Endodermal cell (in vitro differentiated cells): ENCODE measurements at regions not wholly inside any gene's neighbourhood (a gene's known extent, or its start where the extent isn't known, plus 50 kb on each side); places are given as distances from the start of the nearest gene placed in this dataset.

Experiments used
- DNase-seq: peaks from one replicate; pipeline ENCODE4 v3.0.0-alpha.2; 2017
- H3K27ac ChIP-seq: 2 replicates; pipeline ENCODE4 v1.5.1; 2013; ENCODE audit warnings: mild to moderate bottlenecking, low read depth, low read length, moderate library complexity
- H3K27me3 ChIP-seq: 2 replicates; pipeline ENCODE4 v1.6.1; 2013; ENCODE audit warnings: mild to moderate bottlenecking, low read length, moderate library complexity; ENCODE audit not compliant: insufficient read depth, control insufficient read depth, poor library complexity, severe bottlenecking
- H3K36me3 ChIP-seq: 2 replicates; pipeline ENCODE4 v1.7.0; 2013; ENCODE audit warnings: mild to moderate bottlenecking, low read length, moderate library complexity; ENCODE audit not compliant: control insufficient read depth, insufficient read depth
- H3K4me1 ChIP-seq: one replicate; pipeline ENCODE4 v1.7.0; 2013; ENCODE audit warnings: low read length; ENCODE audit not compliant: control insufficient read depth, insufficient read depth
- H3K4me3 ChIP-seq: 2 replicates; pipeline ENCODE4 v1.5.1; 2013; ENCODE audit warnings: mild to moderate bottlenecking, low read length, moderate library complexity
- H3K9ac ChIP-seq: 2 replicates; pipeline ENCODE4 v1.6.1; 2013; ENCODE audit warnings: mild to moderate bottlenecking, low read length, moderate library complexity; ENCODE audit not compliant: poor library complexity, severe bottlenecking; ENCODE audit errors: extremely low read depth
- H3K9me3 ChIP-seq: 2 replicates; pipeline ENCODE4 v1.6.1; 2013; ENCODE audit warnings: mild to moderate bottlenecking, low read length, moderate library complexity; ENCODE audit not compliant: control insufficient read depth
- H3K27ac Mint-ChIP-seq: 2 replicates; pipeline ENCODE4 v1.8.0; 2020; ENCODE audit warnings: mixed read lengths
- H3K27me3 Mint-ChIP-seq: 2 replicates; pipeline ENCODE4 v1.8.0; 2021; ENCODE audit warnings: mild to moderate bottlenecking, mixed read lengths; ENCODE audit not compliant: insufficient read depth
- H3K36me3 Mint-ChIP-seq: 2 replicates; pipeline ENCODE4 v1.8.0; 2020; ENCODE audit warnings: low read depth, mixed read lengths
- H3K4me1 Mint-ChIP-seq: 2 replicates; pipeline ENCODE4 v1.8.0; 2020; ENCODE audit warnings: mixed read lengths
- H3K4me3 Mint-ChIP-seq: 2 replicates; pipeline ENCODE4 v1.8.0; 2020; ENCODE audit warnings: mild to moderate bottlenecking, moderate library complexity, mixed read lengths
- H3K9me3 Mint-ChIP-seq: 2 replicates; pipeline ENCODE4 v1.8.0; 2020; ENCODE audit warnings: mild to moderate bottlenecking, mixed read lengths
- WGBS, 2 experiments: methylation state at CpG; one replicate each; pipeline versions ENCODE4 v1.1.5 to v1.1.7; 2013; ENCODE audit warnings: missing lambda C conversion rate in 2 of 2, mixed read lengths in 1 of 2; ENCODE audit not compliant: insufficient coverage in 1 of 2, insufficient read length in 1 of 2; 5-methylcytosine and 5-hydroxymethylcytosine counted together
- TF ChIP-seq, protein P1 (sequence below): fragments of 200-600 bp; sonication (generic); conservative IDR thresholded peaks from 2 replicates; pipeline ENCODE4 v1.5.0; 2021; ENCODE audit warnings: antibody characterized with exemption, mild to moderate bottlenecking

DNA sequence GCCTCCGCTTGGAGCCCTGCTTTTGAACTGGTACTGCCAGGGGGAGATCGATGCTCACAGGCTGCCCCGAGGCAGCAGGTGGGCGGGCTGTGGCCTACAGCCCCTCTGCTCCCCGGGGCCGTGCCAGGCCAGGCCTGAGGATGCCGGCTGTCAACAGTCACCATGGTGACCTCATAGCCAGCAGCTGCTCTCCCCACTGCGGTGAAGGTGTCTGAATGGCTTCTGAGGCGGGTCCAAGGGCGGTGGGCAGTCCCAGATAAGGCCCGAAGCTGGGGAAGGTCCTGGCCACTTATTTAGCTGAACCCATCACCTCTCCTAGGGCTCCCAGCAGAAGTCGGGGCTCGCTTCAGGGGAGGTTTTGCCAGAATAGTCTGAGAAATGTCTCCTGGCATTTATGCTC lies 179.3 kb downstream of the ARHGAP12 start:
- 70 to 84% methylated on average over 7 to 13 of the region's 13 CpGs for WGBS, 2 experiments
- no peaks in the 10 kb centered on the region for H3K9me3 Mint-ChIP-seq
- H3K27ac Mint-ChIP-seq = no peak overlapping the region
- Histone ChIP-seq H3K36me3 (no peaks in the 10 kb centered on the region), H3K4me3 (no peak overlapping the region), H3K4me1 (no peaks in the 10 kb centered on the region), H3K9me3 (no peaks in the 10 kb centered on the region), H3K27me3 (no peaks in the 10 kb centered on the region), H3K9ac (no peak overlapping the region), H3K27ac (peak overlapping the region; percentile 90)
- DNase-seq = no peak
- H3K4me1 Mint-ChIP-seq = no peaks in the 10 kb centered on the region
- H3K36me3 Mint-ChIP-seq = no peaks in the 10 kb centered on the region
- TF ChIP-seq, protein P1, sequence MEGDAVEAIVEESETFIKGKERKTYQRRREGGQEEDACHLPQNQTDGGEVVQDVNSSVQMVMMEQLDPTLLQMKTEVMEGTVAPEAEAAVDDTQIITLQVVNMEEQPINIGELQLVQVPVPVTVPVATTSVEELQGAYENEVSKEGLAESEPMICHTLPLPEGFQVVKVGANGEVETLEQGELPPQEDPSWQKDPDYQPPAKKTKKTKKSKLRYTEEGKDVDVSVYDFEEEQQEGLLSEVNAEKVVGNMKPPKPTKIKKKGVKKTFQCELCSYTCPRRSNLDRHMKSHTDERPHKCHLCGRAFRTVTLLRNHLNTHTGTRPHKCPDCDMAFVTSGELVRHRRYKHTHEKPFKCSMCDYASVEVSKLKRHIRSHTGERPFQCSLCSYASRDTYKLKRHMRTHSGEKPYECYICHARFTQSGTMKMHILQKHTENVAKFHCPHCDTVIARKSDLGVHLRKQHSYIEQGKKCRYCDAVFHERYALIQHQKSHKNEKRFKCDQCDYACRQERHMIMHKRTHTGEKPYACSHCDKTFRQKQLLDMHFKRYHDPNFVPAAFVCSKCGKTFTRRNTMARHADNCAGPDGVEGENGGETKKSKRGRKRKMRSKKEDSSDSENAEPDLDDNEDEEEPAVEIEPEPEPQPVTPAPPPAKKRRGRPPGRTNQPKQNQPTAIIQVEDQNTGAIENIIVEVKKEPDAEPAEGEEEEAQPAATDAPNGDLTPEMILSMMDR = no peak
- H3K4me3 Mint-ChIP-seq = no peak overlapping the region
- H3K27me3 Mint-ChIP-seq = no peaks in the 10 kb centered on the region

DNA sequence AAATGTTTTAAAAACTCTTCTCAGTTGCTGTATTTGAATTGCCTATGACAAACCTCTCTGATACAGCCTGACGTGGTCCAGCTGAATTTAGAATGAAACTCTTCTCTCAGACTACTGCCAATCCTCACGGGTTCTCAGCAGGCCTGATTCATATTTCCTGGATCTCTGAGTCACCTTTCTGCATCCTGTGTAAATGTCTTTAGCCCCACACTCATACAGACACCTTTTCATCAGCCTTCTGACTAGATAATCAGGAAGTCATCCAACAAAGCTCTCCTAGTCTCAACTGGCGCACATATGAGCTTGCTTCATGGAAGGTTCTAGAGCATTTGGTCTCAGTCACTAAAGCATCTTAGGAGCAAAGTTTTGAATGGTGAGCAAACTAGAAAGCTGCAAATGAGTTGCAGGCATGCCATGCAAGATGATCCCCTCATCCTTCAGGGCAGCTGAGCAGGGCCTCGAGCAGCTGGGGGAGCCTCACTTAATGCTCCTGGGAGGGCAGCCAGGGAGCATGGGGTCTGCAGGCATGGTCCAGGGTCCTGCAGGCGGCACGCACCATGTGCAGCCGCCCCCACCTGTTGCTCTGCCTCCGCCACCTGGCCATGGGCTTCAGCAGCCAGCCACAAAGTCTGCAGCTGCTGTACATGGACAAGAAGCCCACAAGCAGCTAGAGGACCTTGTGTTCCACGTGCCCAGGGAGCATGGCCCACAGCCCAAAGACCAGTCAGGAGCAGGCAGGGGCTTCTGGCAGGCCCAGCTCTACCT lies 182.8 kb downstream of the ARHGAP12 start:
- no peak overlapping the region for H3K27ac Mint-ChIP-seq
- TF ChIP-seq, protein P1 = no peak
- H3K27me3 Mint-ChIP-seq = no peaks in the 10 kb centered on the region
- Histone ChIP-seq H3K27ac (no peak overlapping the region), H3K36me3 (no peaks in the 10 kb centered on the region), H3K9me3 (no peaks in the 10 kb centered on the region), H3K4me1 (no peaks in the 10 kb centered on the region), H3K27me3 (no peaks in the 10 kb centered on the region), H3K9ac (no peak overlapping the region), H3K4me3 (no peak overlapping the region)
- H3K4me3 Mint-ChIP-seq = no peak overlapping the region
- H3K36me3 Mint-ChIP-seq = no peaks in the 10 kb centered on the region
- no peaks in the 10 kb centered on the region for H3K9me3 Mint-ChIP-seq
- no peak for DNase-seq
- WGBS, 2 experiments = 87 to 96% methylated on average over 7 to 9 of the region's 9 CpGs
- no peaks in the 10 kb centered on the region for H3K4me1 Mint-ChIP-seq

DNA sequence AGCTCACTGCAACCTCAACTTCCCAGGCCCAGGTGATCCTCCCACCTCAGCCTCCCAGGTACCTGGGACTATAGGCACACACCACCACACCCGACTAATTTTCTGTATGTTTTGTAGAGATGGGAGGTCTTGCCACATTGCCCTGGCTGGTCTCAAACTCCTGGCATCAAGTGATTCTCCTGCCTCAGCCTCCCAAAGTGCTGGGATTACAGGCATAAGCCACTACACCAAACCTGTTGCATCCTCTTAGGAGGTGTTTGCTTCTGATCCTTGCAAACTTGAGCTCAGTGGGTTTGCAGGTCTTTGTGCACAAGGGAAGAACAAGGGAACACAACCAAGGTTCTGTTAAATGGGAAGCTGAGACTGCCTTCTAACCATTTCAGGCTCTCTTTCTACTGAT lies 184.6 kb downstream of the ARHGAP12 start:
- DNase-seq = no peak
- H3K4me1 Mint-ChIP-seq = no peaks in the 10 kb centered on the region
- H3K27me3 ChIP-seq = no peaks in the 10 kb centered on the region
- WGBS, 2 experiments = 100% methylated on average over 1 of the region's 1 CpG; no CpG with 5 or more reads in 1 of the 2 experiments
- H3K36me3 ChIP-seq = no peaks in the 10 kb centered on the region
- no peak overlapping the region for H3K4me3 Mint-ChIP-seq
- no peaks in the 10 kb centered on the region for H3K9me3 Mint-ChIP-seq
- H3K36me3 Mint-ChIP-seq = no peaks in the 10 kb centered on the region
- no peak overlapping the region for H3K27ac Mint-ChIP-seq
- no peak overlapping the region for H3K9ac ChIP-seq
- no peak overlapping the region for H3K4me3 ChIP-seq
- H3K27me3 Mint-ChIP-seq = no peaks in the 10 kb centered on the region
- H3K27ac ChIP-seq = no peak overlapping the region
- no peaks in the 10 kb centered on the region for H3K4me1 ChIP-seq
- H3K9me3 ChIP-seq = no peaks in the 10 kb centered on the region
- TF ChIP-seq, protein P1 = no peak
